IMR-90 (cell line): ENCODE measurements at regions not wholly inside any gene's neighbourhood (a gene's known extent, or its start where the extent isn't known, plus 50 kb on each side); places are given as distances from the start of the nearest gene placed in this dataset.

Experiments used
- BHLHE40 ChIP-seq: fragments of 150-350 bp; IDR thresholded peaks from 2 replicates; pipeline ENCODE4 v1.6.1; 2016; ENCODE audit warnings: mild to moderate bottlenecking, low read depth, low read length
- CHD1 ChIP-seq: IDR thresholded peaks from 2 replicates; pipeline ENCODE4 v1.6.1; 2012; ENCODE audit warnings: low read depth, low read length, improper control_type of control experiment
- CTCF ChIP-seq: conservative IDR thresholded peaks from 2 replicates; pipeline ENCODE4 v1.5.1; 2012; ENCODE audit warnings: mild to moderate bottlenecking, low read depth, low read length, improper control_type of control experiment
- FOS ChIP-seq: fragments of 150-350 bp; IDR thresholded peaks from 2 replicates; pipeline ENCODE4 v1.6.1; 2016; ENCODE audit warnings: low read depth, low read length
- POLR2A ChIP-seq: IDR thresholded peaks from 2 replicates; pipeline ENCODE4 v1.6.1; 2012; ENCODE audit warnings: mild to moderate bottlenecking, low read depth, low read length
- RAD21 ChIP-seq: IDR thresholded peaks from 2 replicates; pipeline ENCODE4 v1.6.1; 2012; ENCODE audit warnings: low read length, improper control_type of control experiment
- RCOR1 ChIP-seq: IDR thresholded peaks from 2 replicates; pipeline ENCODE4 v1.6.1; 2012; ENCODE audit warnings: mild to moderate bottlenecking, low read length, improper control_type of control experiment; ENCODE audit not compliant: insufficient replicate concordance
- RFX5 ChIP-seq: IDR thresholded peaks from 2 replicates; pipeline ENCODE4 v1.8.0; 2012; ENCODE audit warnings: low read depth, mild to moderate bottlenecking, low read length, moderate library complexity
- SMC3 ChIP-seq: fragments of 150-350 bp; IDR thresholded peaks from 2 replicates; pipeline ENCODE4 v1.6.1; 2016; ENCODE audit warnings: low read depth, mild to moderate bottlenecking, antibody characterized with exemption, low read length, moderate library complexity

- TF ChIP-seq CTCF (no peak), CHD1 (no peak), RCOR1 (no peak), RFX5 (no peak), POLR2A (no peak), RAD21 (no peak), FOS (no peak), SMC3 (no peak), BHLHE40 (no peak)
Measured at GRCh38 chrX:122055979-122056715, 1008.7 kb downstream of the GLUD2 start.
